ENCODE measurements at regions not wholly inside any gene's neighbourhood (a gene's known extent, or its start where the extent isn't known, plus 50 kb on each side); places are given as distances from the start of the nearest gene placed in this dataset.

DNA sequence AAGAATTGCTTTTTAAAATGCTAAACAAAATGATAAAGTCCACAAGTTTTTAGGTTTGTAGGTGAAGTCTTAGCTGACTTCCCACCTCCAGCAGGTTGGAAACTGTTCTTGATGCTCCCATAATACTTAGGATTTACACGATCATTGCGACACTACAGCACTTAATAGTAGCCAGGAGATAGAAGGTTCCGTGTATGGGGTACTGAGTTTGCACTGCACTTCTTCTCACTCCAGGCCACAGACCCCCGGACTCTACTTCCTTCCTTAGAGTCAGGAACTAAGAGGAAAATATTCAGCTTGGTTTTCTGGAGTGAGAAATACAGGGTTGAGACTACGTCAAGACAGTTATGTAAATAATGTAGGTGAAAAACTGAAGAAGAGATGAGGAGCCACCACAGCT, 56.1 kb upstream of the SGK1 start:
- Mint-ChIP-seq H3K4me3 (no peak overlapping the region), H3K27ac (no peak overlapping the region), H3K36me3 (ENCODE audit: low read depth) (no peaks in the 10 kb centered on the region), H3K27me3 (ENCODE audit: low read depth, poor library complexity) (peaks cover 20% of the 10 kb centered on the region), H3K4me1 (no peaks in the 10 kb centered on the region), H3K9me3 (no peaks in the 10 kb centered on the region)
- TF ChIP-seq, protein P1, sequence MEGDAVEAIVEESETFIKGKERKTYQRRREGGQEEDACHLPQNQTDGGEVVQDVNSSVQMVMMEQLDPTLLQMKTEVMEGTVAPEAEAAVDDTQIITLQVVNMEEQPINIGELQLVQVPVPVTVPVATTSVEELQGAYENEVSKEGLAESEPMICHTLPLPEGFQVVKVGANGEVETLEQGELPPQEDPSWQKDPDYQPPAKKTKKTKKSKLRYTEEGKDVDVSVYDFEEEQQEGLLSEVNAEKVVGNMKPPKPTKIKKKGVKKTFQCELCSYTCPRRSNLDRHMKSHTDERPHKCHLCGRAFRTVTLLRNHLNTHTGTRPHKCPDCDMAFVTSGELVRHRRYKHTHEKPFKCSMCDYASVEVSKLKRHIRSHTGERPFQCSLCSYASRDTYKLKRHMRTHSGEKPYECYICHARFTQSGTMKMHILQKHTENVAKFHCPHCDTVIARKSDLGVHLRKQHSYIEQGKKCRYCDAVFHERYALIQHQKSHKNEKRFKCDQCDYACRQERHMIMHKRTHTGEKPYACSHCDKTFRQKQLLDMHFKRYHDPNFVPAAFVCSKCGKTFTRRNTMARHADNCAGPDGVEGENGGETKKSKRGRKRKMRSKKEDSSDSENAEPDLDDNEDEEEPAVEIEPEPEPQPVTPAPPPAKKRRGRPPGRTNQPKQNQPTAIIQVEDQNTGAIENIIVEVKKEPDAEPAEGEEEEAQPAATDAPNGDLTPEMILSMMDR (IDR thresholded peaks at IDR 0.05), result no peak
- DNase-seq, result no peak

DNA sequence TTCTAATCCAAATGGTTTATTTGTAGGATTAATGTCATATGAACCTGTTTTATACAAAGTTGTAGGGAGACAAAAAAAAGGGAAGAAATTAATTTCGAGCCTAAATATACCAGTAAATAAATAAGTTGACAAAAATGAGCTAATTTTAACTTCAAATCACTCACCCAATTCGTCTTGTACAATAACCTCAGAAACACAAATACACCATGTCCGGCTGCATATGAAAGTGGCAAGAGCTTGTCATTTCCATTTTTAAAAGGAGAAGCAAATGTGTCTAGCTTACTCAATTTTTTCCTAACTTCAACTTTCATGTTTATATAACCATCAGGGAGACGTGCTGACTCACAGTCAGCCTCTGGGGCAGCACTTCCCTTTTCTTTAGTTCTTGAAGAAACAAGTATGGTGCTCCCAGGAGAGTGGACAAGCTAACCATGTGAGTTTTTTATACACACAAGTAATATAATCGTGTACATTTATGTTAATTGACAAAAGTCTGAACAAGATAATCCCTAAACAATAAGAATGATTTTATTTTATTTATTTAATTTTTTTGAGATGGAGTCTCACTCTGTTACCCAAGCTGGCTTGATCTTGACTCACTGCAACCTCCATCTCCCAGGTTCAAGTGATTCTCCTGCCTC, 55.5 kb upstream of the SGK1 start:
- peaks cover 21% of the 10 kb centered on the region for H3K27me3 Mint-ChIP-seq (ENCODE audit: low read depth, poor library complexity)
- no peaks in the 10 kb centered on the region for H3K9me3 Mint-ChIP-seq
- no peak for DNase-seq
- TF ChIP-seq, protein P1 (IDR thresholded peaks at IDR 0.05), result no peak
- H3K4me3 Mint-ChIP-seq, result no peak overlapping the region
- no peaks in the 10 kb centered on the region for H3K4me1 Mint-ChIP-seq
- no peak overlapping the region for H3K27ac Mint-ChIP-seq
- H3K36me3 Mint-ChIP-seq (ENCODE audit: low read depth), result no peaks in the 10 kb centered on the region

DNA sequence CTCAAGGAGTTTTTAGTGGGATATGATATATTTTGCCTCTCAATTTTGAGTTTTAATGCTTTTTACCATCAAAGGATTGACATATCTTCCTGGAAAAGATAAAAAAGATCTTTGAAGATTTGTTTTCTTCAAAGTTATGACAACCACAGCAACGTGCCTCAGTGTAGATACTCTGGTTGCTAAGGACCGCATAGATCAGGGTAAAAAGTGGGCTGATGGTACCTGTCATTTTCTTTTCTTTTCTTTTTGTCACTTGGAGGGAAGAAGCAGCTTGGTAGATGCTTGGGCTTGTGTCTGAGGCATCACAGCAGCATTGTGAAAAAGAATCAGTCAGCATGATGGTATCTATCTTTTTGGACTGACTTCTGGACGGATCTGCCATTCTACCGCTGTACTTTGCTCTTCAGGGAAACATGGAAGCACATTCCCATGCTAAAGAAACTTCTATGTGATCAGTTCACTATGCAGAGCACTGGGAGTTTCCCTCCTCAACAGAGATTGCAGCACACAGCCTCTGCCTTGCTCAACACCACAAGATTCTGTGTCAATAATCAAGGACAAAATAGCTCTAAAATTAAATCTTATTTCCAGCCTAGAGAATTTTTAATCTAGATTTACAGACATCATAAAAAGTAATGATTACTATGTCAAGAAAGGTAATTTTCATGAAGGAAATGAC, 54.8 kb upstream of the SGK1 start:
- H3K4me3 Mint-ChIP-seq, result no peak overlapping the region

DNA sequence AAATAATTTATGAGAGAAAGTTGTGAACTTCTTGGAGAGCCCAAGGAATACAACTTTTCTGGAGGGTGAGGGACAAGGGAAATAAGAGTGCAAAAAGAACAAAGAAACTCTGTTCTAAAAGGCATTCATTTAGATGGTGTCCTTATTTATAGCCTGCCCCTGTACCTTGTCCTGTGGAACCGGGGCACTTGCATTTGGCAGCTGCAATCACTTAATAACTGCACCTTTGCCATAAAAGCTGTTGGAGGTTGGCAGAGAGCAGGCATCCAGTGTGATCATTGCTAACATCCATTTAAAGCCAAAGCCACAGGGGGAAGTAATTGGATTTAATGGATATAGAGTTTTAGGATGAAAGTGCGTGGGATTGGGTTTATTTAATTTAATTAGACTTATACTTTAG, 50.8 kb upstream of the SGK1 start:
- no peak overlapping the region for H3K4me3 Mint-ChIP-seq
- no peak overlapping the region for H3K27ac Mint-ChIP-seq
- no peaks in the 10 kb centered on the region for H3K9me3 Mint-ChIP-seq
- no peaks in the 10 kb centered on the region for H3K4me1 Mint-ChIP-seq
- peaks cover 14% of the 10 kb centered on the region for H3K27me3 Mint-ChIP-seq (ENCODE audit: low read depth, poor library complexity)
- H3K36me3 Mint-ChIP-seq (ENCODE audit: low read depth), result no peaks in the 10 kb centered on the region
- DNase-seq, result no peak
- TF ChIP-seq, protein P1 (IDR thresholded peaks at IDR 0.05), result no peak

More for the DNA sequence above, 54.8 kb upstream of the SGK1 start:
- H3K27ac Mint-ChIP-seq, result no peak overlapping the region
- H3K36me3 Mint-ChIP-seq (ENCODE audit: low read depth), result no peaks in the 10 kb centered on the region
- H3K9me3 Mint-ChIP-seq, result no peaks in the 10 kb centered on the region
- peaks cover 24% of the 10 kb centered on the region for H3K27me3 Mint-ChIP-seq (ENCODE audit: low read depth, poor library complexity)
- DNase-seq, result no peak
- H3K4me1 Mint-ChIP-seq, result no peaks in the 10 kb centered on the region
- TF ChIP-seq, protein P1 (IDR thresholded peaks at IDR 0.05), result no peak
